GM19023 (cell line): ENCODE measurements at regions not wholly inside any gene's neighbourhood (a gene's known extent, or its start where the extent isn't known, plus 50 kb on each side); places are given as distances from the start of the nearest gene placed in this dataset.

Source experiments
- ATAC-seq: cut with Tn5 transposase; IDR thresholded peaks from one replicate; pipeline ENCODE4 v1.9.1; 2021; ENCODE audit warnings: mild to moderate bottlenecking, moderate library complexity; ENCODE audit not compliant: unreplicated experiment

DNA sequence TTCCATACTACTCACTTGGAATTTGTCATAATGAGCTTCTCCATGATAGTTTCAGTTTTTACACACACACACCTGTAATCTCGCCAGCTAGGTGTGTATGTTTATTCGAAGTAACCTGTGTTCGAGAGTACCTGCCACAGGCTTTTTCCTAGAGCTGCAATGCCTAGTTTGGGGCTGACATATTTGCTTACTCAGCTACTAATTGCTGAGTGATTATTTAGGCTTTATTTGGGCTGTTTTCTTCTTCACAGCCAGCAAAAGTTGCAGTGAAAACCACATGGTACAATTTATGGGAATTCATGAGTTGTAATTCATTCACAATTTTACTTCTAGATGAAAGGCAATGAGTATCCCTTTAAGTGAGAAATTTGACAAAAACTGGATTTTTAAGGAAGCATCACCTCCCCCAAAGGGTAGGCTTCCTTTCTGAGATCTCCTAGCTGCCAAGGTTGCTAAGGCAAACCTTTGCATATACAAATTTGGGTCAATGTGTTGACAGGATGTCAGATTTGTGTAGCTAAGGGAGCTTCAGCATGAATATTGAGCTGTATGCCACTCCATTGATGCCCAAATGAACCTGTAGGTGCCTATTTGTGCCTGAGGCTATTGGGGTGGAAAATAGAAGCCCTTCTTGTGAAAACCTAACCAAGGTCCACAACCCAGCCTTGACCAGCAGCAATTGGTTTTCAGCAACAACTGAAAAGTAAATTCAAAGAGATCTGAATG lies 108.7 kb upstream of the OTX2 start:
- ATAC-seq = no peak

GRCh38 chr14:56905282-56905681 lies 95.0 kb upstream of the OTX2 start:
- ATAC-seq = no peak

DNA sequence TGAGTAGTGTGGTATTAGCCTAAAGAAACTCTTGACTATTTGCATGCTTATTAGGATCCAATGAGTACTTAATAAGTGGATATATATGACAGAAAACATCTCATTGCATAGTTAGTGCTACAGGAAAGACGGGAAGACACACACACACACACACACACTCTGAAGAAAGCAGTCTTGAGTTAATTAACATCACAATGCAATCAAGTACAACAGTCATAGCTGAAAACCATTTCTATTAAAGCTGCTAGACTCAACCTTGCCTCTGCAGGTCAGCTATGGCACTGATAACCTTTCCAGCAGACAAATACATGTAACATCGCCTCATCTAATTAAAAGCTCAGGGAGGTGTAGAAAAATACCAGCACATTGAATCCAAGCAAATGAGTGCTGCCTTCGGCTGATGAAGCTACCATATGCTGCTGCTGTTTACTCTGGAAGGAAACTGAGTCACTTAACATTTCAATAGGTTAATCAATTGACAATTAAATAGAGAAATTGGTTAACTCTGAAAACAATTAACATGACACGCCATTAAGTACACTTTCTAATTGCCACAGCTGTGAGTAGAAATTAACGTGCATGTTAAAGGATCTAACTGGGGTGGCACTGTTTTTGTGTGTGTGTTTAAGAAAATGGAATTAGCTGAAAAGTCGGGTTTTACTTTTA lies 93.2 kb upstream of the OTX2 start:
- ATAC-seq = no peak

GRCh38 chr14:56902385-56902784 lies 92.1 kb upstream of the OTX2 start:
- no peak for ATAC-seq

- ATAC-seq = no peak
Observed at GRCh38 chr14:56900726-56901125, 90.4 kb upstream of the OTX2 start.

DNA sequence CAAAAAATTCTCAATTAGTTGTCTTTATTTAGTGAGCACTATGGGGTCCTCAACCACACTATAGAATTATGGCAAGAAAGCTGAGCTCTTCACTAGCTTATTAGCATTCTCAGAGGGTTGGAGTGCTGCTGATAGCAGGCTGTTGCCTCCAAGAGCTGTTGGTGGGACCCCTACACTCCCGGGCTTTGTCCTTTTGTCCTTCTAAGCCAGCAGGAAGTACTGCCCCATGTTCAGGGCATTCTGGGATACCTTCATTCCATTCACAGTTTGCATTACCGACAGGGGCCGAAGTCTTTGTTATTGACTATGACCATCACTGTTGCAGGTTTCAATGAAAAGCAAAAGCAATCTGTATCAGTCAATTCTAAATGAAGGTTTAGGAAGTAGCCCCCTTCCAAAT lies 89.5 kb upstream of the OTX2 start:
- ATAC-seq = no peak

- ATAC-seq = no peak
Observed at GRCh38 chr14:56896922-56897321, 86.6 kb upstream of the OTX2 start.

DNA sequence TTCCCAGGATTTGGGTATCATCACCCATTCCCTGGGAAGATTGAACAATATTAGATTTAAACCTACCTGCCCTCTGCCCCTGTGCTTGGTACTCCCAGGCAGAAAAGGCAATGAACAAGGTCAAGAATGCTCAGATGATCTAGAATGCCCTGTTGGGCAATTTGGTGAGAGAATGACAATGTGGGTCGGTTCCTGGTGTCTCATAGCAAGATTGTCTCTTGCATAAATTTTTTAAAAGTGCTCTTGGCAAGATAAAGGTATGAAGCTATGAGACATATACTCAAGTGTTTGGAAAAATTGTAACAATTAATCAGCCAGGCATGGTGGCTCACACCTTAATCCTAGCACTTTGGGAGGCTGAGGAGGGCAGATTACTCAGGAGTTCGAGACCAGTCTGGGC lies 86.0 kb upstream of the OTX2 start:
- ATAC-seq = no peak

DNA sequence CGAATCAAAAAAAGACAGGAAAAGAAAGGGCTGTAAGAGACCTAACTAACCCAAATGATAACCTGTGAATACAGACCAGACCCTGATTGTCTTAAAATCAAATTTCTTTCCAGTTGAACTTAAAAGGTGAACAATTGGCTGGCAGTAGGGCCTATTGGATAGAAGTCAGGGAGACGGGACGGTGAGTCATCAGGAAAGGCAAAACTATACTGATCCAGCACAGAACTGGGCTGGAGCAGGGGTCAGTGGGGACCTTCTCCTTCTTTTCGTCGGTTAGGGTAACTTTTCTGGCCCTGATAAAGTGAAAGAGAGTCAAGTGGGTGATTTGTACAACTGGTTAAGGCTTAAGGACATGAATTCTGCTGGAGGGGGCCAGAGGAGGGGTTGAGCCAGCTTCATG lies 84.9 kb upstream of the OTX2 start:
- ATAC-seq = no peak

- ATAC-seq = no peak
Observed at GRCh38 chr14:56894591-56894991, 84.3 kb upstream of the OTX2 start.

GRCh38 chr14:56892959-56893358 lies 82.7 kb upstream of the OTX2 start:
- no peak for ATAC-seq

GRCh38 chr14:56891226-56891625 lies 80.9 kb upstream of the OTX2 start:
- ATAC-seq = no peak

DNA sequence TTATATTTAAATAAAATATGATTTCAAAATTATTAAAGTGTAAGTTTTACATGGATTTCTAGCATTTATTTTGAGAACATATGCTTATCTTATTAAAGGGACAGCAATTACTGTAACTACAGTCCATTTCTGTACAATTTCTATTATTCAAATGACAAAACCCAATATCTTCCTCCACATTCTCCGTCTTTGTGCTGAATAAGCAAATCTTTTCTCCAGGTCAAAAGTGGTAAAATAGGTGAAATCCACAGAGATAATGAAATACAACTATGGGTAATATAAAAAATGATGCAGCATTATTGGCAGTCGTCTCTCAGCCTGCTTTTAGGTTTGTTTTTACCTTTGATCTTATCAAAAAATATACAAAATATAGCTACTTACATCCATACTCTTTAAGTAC lies 79.4 kb upstream of the OTX2 start:
- no peak for ATAC-seq

- ATAC-seq = no peak
Observed at GRCh38 chr14:56888274-56888673, 78.0 kb upstream of the OTX2 start.

GRCh38 chr14:56887216-56887615 lies 76.9 kb upstream of the OTX2 start:
- no peak for ATAC-seq

- no peak for ATAC-seq
Observed at GRCh38 chr14:56886471-56887062, 76.3 kb upstream of the OTX2 start.

DNA sequence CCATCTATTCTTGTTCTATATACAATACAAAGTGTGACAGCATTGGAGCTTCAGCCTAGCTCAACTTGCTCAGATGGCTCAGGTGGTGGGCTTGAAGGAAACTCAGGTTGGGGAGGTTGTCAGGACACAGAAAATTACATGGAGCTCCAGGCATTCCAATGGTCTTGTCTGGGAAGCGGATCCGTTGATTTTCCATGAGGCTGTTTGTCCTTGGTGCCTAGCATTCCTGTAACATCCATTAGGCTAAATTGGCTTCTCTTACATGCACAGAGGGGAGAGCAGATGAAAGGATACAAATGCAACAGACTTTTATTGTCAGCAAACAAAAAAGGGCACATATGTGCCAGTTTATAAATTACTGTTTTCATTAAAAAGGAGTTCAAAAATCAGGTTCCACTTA lies 75.5 kb upstream of the OTX2 start:
- no peak for ATAC-seq

DNA sequence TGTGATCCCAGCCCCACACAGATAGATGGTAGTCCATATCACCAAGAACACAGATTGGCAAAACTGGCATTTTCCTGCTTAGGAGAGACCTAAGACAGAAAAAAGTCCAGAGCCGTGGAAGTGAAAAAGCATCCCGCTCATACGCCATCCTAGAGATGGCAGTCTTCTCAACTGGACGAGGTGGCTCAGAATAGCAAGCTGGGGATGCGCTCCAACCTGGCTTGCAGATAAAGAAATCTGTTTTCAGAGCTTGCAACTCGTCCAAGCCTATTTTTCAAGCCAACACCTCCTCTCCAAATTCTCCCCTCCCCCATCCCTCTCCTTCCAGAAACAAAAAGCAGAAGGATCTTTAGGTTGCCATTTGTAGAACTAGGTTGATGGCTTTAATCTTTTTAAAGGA lies 74.3 kb upstream of the OTX2 start:
- no peak for ATAC-seq

- ATAC-seq = no peak
Observed at GRCh38 chr14:56881181-56881580, 70.9 kb upstream of the OTX2 start.

DNA sequence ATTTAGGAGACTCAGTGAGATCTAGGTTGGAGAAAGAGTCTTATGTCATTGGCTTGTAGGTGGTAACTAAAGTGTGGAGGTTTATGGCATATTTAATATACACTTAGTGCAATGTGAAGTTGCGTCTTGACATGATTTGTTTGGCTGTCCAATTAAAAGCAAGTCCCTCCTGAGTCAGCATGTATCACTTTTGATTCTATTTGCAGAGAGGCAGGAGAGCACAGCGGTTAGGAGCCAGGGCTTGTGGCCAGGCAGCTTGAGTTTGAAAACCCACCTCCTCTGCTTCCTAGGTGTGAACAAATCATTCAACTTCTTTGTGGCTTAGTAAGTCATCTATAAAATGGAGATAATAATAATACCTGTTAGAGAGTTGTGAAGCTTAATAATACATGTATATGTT lies 68.5 kb upstream of the OTX2 start:
- no peak for ATAC-seq

- ATAC-seq = no peak
Observed at GRCh38 chr14:56875104-56875675, 64.9 kb upstream of the OTX2 start.

GRCh38 chr14:56874375-56874774 lies 64.1 kb upstream of the OTX2 start:
- ATAC-seq = no peak
